GM21576 (cell line): ENCODE measurements at regions not wholly inside any gene's neighbourhood (a gene's known extent, or its start where the extent isn't known, plus 50 kb on each side); places are given as distances from the start of the nearest gene placed in this dataset.

Experiments
- ATAC-seq: cut with Tn5 transposase; IDR thresholded peaks from one replicate; pipeline ENCODE4 v1.9.1; 2021; ENCODE audit warnings: mild to moderate bottlenecking, moderate library complexity; ENCODE audit not compliant: unreplicated experiment

DNA sequence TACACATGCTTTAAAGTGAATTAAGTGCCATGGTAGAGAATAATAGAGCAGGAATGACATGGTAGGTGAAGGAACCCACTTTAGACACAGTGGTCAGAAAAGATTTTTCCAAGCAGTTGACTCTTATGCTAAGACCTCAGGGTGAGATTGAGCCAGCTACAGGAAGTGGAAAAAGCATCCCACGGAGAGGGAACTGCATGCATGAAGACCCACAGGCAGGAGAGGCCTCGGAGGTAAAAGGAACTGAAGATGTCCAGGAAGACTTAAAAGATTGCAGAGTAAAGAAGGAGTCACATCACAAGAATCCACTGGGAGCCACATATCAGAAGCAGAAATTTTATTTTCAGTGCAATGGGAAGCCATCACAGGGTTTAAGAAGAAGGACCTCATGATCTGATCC lies 499.2 kb upstream of the FAM98A start:
- ATAC-seq = no peak

- ATAC-seq = no peak
Measured at GRCh38 chr2:34096562-34097171, 497.6 kb upstream of the FAM98A start.

- peak; percentile 52 for ATAC-seq
Measured at GRCh38 chr2:34093790-34094189, 494.7 kb upstream of the FAM98A start.

- no peak for ATAC-seq
Measured at GRCh38 chr2:34070196-34070595, 471.1 kb upstream of the FAM98A start.

DNA sequence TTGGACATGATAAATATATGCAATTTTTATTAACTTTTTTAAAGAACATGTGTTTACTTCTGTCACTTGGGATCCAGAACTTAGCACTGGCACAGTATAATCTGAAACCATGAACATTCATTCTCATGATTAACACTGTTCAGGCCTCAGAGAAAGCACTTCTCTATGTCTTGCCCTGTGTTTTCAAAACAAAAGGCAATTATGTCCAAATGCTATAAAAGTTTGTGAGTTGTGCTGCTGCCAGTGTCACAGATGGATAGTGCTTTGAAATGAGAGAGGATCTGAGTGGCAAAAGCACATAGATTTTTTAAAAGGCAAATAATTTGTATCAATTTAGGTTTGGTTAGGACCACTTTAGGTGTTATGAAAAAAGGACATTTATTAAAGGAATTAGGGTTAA lies 470.5 kb upstream of the FAM98A start:
- ATAC-seq = no peak

DNA sequence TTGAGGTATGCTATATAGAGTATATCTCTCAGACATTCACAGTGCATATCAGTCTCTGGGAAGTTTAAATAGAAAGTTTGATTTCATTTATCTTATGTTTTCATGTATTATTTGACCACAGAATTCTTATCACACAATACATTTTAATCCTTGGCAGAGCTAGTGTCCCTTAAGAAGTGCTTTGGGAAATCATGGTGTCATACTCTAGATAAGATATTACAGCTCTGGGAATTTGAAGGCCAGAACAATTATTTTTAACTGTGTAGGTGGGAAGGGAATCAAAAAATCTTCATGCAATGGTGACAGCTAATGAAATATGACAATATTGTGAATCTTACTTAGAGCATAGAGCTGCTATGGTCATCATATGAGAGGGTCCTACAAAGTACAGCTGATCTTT lies 451.3 kb upstream of the FAM98A start:
- ATAC-seq = no peak

GRCh38 chr2:34045101-34045655 lies 446.1 kb upstream of the FAM98A start:
- ATAC-seq = no peak

DNA sequence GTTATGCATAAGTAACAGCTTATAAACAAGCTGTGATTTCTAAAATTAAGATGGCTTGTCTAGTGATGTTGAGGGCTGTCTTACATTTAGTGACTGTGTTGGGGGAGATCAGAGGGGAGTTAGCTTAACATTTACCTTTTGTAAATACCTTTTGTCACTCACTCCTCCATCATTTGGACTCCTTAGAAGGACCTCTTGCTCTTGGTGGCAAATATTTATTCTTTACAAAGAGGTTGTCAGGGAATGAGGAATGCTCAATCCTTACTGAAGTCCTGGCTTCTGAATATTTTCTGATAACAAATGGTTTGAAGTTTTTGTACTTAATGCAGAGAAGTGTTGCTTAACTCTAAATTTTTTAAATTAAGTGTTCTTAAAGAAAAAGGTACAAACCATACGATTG lies 438.8 kb upstream of the FAM98A start:
- ATAC-seq = no peak

GRCh38 chr2:34037157-34037556 lies 438.1 kb upstream of the FAM98A start:
- no peak for ATAC-seq

- no peak for ATAC-seq
Measured at GRCh38 chr2:34031097-34031496, 432.0 kb upstream of the FAM98A start.

DNA sequence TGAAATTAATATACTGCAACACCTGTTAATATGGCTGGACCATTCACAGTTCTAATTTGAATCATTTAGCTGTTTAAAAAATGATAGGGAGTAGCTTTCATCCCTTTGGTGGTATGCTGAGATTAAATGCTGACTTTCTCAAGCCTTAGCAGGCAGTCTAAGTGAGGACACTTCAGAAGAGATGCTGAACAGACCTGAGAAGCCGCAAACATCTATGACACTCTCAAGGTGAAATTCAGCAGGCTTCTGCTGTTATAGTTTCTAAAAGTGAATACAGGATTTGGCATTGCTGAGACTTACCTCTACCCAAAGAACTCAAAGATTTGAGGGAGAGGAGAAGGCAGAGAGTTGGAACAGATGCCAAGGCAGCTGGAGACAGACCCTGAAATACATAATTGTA lies 431.2 kb upstream of the FAM98A start:
- no peak for ATAC-seq

GRCh38 chr2:34029073-34029472 lies 430.0 kb upstream of the FAM98A start:
- no peak for ATAC-seq

- no peak for ATAC-seq
Measured at GRCh38 chr2:34025196-34025595, 426.1 kb upstream of the FAM98A start.

DNA sequence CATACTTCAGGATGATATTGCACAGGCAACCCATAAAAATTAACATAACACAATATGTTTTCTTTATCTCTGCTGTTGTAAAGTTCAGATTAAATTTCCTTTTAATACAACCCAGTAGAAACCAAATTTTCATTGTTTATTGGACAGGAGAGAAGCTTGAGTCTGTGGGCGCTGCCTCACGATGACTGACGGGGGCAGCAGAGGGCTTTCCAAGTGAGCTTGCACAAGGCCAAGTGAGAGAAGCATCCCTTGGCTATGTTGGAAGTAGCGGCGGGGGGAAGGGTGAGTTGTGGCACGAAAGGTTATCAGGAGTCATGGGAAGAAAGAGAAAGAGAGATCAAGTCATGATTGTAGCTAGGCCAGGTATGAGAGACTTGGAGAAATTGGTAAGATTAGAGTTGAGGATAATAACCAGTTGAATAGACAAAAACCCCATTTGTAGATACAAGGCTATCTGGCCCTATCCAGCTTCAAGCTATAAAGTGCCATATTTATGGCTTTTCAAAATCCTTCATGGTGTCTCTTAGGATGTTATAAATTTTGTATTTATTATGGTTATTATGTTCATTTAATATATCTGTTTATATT lies 413.7 kb upstream of the FAM98A start:
- peak; percentile 85 for ATAC-seq

DNA sequence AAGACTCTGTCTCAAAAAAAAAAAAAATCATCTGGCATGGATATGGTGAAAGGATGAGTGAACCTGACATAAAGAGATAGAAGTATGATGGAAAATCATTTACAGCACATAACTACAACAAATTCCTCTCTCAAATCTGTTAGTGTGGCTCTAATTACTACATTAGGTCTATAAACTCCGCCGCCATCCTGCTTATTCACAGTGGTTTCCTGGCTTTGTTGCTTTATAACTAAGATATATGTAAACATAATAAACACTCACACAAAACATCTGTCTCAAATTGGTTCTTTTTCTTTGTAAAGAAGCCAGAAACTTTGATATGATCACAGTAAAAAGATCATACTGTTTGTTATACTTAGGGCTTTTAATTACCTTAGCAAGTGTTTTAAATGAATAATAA lies 412.6 kb upstream of the FAM98A start:
- no peak for ATAC-seq

- no peak for ATAC-seq
Measured at GRCh38 chr2:34005901-34006300, 406.8 kb upstream of the FAM98A start.

GRCh38 chr2:34004936-34005335 lies 405.8 kb upstream of the FAM98A start:
- ATAC-seq = no peak

DNA sequence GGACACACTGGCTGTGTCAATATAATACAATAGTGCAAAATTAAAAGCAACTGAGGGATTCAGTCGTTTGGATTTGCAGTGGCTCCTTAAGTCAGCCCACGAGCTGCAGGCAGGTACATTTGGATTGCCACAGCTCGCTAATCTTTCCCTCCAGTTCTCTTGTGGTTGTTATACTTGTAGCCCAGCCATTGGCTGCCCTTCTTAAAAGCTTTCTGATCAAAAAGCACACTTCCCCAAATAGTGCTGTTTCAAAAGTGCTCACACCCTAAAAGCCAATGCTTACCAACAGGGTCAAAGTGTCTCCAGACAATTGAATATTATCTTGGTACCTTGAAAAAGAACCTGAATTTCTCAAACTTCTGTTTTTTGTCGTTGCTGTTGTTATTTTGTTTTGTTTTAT lies 404.7 kb upstream of the FAM98A start:
- ATAC-seq = no peak

GRCh38 chr2:34001557-34001956 lies 402.5 kb upstream of the FAM98A start:
- ATAC-seq = no peak

DNA sequence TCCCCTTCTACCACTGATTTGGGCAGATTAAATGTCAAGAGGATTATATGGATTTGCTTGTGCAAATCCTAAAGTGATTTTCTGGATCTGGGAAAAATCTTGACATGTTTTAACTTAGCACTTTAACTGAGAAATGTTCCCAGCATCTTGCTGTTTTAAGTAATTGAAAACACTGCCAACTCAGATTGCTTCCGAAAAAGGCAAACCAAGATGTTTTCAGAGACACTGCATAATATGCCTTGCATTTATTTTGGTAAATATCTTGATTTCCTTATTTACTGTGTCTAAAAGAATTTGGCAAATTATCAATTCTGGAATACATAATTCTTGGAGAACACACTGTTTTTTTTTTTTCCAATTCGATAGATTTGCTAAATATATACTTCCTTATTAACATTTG lies 385.0 kb upstream of the FAM98A start:
- no peak for ATAC-seq

GRCh38 chr2:33978471-33978870 lies 379.4 kb upstream of the FAM98A start:
- no peak for ATAC-seq

GRCh38 chr2:33975498-33975897 lies 376.4 kb upstream of the FAM98A start:
- ATAC-seq = no peak

GRCh38 chr2:33967103-33967502 lies 368.0 kb upstream of the FAM98A start:
- ATAC-seq = no peak
